NCI-H2196 (cell line): ENCODE measurements at regions not wholly inside any gene's neighbourhood (a gene's known extent, or its start where the extent isn't known, plus 50 kb on each side); places are given as distances from the start of the nearest gene placed in this dataset.
"Not testable (repeated sequence)": the region's sequence is repeated elsewhere in the genome, so short reads cannot be mapped to it uniquely, and the experiment has no call there.

ENCODE experiments used
- DNase-seq: peaks from one replicate; lab custom pipeline; 2025; ENCODE audit not compliant: unreplicated experiment; lab: John Stamatoyannopoulos, UW

- DNase-seq = no peak
Measured at GRCh38 chr1:219731771-219732170, 118.9 kb upstream of the ZC3H11B start.

GRCh38 chr1:219726480-219727272 is 113.8 kb upstream of the ZC3H11B start:
- DNase-seq = no peak

GRCh38 chr1:219724440-219724839 is 111.5 kb upstream of the ZC3H11B start:
- DNase-seq = no peak

GRCh38 chr1:219717536-219717935 is 104.6 kb upstream of the ZC3H11B start:
- no peak for DNase-seq

- DNase-seq = no peak
Measured at GRCh38 chr1:219716611-219717114, 103.8 kb upstream of the ZC3H11B start.

GRCh38 chr1:219713981-219714381 is 101.1 kb upstream of the ZC3H11B start:
- DNase-seq = no peak

GRCh38 chr1:219712506-219712905 is 99.6 kb upstream of the ZC3H11B start:
- no peak for DNase-seq

- DNase-seq = no peak
Measured at GRCh38 chr1:219710529-219711194, 97.8 kb upstream of the ZC3H11B start.

GRCh38 chr1:219708919-219709543 is 96.1 kb upstream of the ZC3H11B start:
- DNase-seq = no peak

GRCh38 chr1:219707885-219708284 is 95.0 kb upstream of the ZC3H11B start:
- DNase-seq = not testable (repeated sequence)

- not testable (repeated sequence) for DNase-seq
Measured at GRCh38 chr1:219704331-219704730, 91.4 kb upstream of the ZC3H11B start.

GRCh38 chr1:219703368-219703639 is 90.4 kb upstream of the ZC3H11B start:
- no peak for DNase-seq

- no peak for DNase-seq
Measured at GRCh38 chr1:219701476-219701875, 88.6 kb upstream of the ZC3H11B start.

GRCh38 chr1:219699870-219700269 is 87.0 kb upstream of the ZC3H11B start:
- no peak for DNase-seq

- no peak for DNase-seq
Measured at GRCh38 chr1:219697682-219698081, 84.8 kb upstream of the ZC3H11B start.

- no peak for DNase-seq
Measured at GRCh38 chr1:219692981-219693380, 80.1 kb upstream of the ZC3H11B start.

- DNase-seq = no peak
Measured at GRCh38 chr1:219689774-219690173, 76.9 kb upstream of the ZC3H11B start.

- DNase-seq = no peak
Measured at GRCh38 chr1:219687779-219688178, 74.9 kb upstream of the ZC3H11B start.

GRCh38 chr1:219686171-219686570 is 73.3 kb upstream of the ZC3H11B start:
- no peak for DNase-seq

- DNase-seq = no peak
Measured at GRCh38 chr1:219682788-219683187, 69.9 kb upstream of the ZC3H11B start.

GRCh38 chr1:219681876-219682275 is 69.0 kb upstream of the ZC3H11B start:
- DNase-seq = no peak
